ENCODE measurements at regions not wholly inside any gene's neighbourhood (a gene's known extent, or its start where the extent isn't known, plus 50 kb on each side); places are given as distances from the start of the nearest gene placed in this dataset.
A peak's percentile ranks its signal among the peaks of the same experiment; 100 is the strongest.
"Not testable (repeated sequence)": the region's sequence is repeated elsewhere in the genome, so short reads cannot be mapped to it uniquely, and the experiment has no call there.

GRCh38 chr6:101011186-101011585, 130.1 kb upstream of the ASCC3 start:
- DNase-seq (ENCODE audit: low spot score) (no peak), ATAC-seq (peak; percentile 69)

- no peak for ATAC-seq
- DNase-seq (ENCODE audit: low spot score): no peak
Measured at GRCh38 chr6:101013612-101014195, 132.6 kb upstream of the ASCC3 start.

DNA sequence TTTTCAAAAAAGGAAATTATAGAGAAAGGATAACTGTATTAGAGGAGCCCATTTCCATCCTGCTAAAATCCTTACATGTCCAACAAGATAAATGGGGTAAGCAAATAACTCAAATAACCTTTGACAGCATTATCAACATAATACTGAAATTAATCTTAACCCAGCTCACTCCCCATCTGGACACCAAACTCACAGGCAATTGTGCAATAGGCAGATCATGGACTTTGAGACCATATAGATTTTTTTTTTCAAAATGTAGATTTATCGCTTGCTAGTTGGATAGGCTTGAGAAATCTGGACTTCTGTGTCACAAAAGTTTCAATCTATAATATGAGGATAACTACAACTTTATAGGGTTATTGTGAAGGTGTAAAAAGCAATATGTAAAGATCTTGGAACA, 134.4 kb upstream of the ASCC3 start:
- ATAC-seq: peak; percentile 83
- no peak for DNase-seq (ENCODE audit: low spot score)

DNA sequence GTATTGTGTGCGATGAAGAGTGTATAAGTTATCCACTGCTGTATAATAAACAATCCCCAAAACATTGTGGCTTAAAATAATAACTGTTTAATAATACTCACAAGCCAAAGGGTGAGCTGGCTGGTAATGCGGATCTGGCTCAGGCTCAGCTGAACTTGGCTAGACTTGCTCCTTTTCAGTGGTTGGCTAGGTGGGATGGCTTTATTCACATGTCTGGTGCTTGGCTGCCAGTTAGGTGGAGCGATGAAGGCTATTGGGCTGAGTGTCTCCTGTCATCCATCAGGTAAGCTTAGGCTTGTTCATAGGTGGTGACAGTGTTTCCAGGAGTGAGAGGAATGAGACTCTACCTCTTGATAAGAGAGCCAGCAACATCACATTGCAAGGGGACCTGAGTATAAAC, 135.0 kb upstream of the ASCC3 start:
- ATAC-seq (peak; percentile 77), DNase-seq (ENCODE audit: low spot score) (peak; percentile 52)

GRCh38 chr6:101018157-101018556, 137.0 kb upstream of the ASCC3 start:
- no peak for DNase-seq (ENCODE audit: low spot score)
- ATAC-seq: no peak

- ATAC-seq: no peak
- no peak for DNase-seq (ENCODE audit: low spot score)
Measured at GRCh38 chr6:101021504-101021903, 140.4 kb upstream of the ASCC3 start.

DNA sequence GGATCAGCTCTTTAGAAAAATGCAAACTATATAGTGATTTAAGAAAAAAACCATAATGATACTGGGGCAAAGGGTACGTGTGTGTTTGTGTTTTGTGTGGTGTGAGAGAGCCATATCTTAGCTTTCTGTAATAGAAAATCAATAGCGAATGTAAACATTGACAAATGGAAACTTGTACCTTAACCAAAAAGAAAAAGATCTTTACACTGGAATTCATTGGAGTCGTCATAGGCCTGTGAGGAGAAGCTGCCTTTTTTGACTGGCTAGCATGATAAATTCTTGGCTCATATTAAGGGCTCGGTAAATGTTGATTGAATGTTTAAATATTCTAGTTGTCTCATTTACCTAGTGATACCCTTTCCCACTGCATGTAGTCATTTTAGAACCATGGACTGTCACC, 161.8 kb upstream of the ASCC3 start:
- no peak for ATAC-seq

DNA sequence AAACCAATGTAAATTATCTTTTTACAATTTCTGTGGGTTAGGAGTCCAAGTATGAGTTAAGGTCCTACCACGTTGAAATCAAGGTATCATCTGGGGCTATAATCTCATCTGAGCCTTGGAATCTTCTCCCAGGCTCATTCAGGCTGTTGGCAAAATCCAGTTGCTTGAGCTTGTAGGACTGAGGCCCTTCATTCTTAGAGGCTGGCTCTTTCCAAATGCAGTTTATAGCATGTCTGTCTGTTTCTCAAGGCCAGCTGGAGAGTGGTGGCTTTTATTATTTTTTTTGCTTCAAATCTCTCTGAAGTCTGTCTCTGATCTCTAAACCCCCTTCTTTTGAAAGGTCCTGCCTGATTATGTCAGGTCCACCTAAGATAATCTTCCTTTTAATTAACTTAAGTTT, 177.2 kb upstream of the ASCC3 start:
- no peak for DNase-seq (ENCODE audit: low spot score)

More for the DNA sequence above, 161.8 kb upstream of the ASCC3 start:
- DNase-seq (ENCODE audit: low spot score): no peak

DNA sequence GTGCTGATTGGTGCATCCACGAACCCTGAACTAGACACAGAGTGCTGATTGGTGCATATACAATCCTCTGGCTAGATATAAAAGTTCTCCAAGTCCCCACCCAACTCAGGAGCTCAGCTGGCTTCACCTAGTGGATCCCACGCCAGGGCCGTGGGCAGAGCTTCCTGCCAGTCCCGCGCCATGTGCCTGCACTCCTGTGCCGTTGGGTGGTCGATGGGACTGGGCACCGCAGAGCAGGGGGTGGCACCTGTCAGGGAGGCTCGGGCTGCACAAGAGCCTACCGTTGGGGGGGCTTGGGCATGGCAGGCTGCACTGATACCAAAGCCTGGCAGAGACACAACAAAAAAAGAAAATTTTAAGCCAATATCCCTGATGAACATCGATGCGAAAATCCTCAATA, 185.4 kb upstream of the ASCC3 start:
- ATAC-seq (no peak), DNase-seq (ENCODE audit: low spot score) (no peak)

More for the DNA sequence above, 177.2 kb upstream of the ASCC3 start:
- no peak for ATAC-seq

DNA sequence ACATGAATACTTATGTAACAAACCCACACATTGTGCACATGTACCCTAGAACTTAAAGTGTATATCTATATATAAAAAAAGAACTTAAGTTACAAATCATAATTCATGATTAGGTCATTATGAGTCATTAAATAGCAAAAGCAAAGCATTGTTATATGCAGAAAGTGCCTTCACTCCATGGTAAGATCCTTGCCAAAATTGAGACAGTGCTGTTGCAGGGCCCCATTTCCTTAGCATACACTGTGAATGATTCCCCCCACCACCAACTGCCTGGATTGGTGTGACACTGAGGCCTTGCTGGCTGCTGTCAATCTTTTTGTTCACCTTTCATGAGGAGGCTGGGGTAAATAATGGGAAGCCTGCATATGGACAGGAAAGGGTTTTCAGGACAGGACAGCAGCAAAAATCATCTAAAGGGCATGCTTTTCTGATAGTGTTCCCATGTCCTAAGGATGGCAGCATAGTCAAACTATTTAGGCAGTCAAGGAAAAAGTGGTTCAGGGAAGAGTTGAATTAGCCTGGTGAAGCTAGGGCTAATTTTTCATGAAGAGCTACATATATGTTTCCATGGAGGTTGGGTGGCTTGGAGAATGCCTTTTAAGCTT, 188.2 kb upstream of the ASCC3 start:
- no peak for ATAC-seq

DNA sequence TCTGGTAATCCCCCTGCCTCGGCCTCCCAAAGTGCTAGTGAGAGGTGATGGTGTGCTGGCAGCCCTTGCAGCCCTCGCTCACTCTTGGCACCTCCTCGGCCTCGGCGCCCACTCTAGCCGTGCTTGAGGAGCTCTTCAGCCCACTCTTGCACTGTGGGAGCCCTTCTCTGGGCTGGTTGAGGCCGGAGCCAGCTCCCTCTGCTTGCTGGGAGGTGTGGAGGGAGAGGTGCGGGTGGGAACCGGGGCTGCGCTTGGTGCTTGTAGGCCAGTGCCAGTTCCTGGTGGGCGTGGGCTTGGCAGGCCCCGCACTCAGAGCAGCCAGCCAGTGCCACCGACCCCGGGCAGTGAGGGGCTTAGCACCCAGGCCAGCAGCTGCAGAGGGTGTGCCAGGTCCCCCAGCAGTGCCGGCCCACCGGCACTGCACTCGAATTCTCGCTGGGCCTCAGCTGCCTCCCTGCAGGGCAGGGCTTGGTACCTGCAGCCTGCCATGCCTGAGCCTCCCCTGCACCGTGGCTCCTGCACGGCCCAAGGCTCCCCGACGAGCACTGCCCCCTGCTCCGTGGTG, 189.0 kb upstream of the ASCC3 start:
- ATAC-seq (no peak), DNase-seq (ENCODE audit: low spot score) (no peak)

More for the DNA sequence above, 188.2 kb upstream of the ASCC3 start:
- DNase-seq (ENCODE audit: low spot score): no peak

GRCh38 chr6:101077344-101077743, 196.2 kb upstream of the ASCC3 start:
- ATAC-seq: no peak
- DNase-seq (ENCODE audit: low spot score): no peak

- DNase-seq (ENCODE audit: low spot score): no peak
Measured at GRCh38 chr6:101079696-101080270, 198.7 kb upstream of the ASCC3 start.

DNA sequence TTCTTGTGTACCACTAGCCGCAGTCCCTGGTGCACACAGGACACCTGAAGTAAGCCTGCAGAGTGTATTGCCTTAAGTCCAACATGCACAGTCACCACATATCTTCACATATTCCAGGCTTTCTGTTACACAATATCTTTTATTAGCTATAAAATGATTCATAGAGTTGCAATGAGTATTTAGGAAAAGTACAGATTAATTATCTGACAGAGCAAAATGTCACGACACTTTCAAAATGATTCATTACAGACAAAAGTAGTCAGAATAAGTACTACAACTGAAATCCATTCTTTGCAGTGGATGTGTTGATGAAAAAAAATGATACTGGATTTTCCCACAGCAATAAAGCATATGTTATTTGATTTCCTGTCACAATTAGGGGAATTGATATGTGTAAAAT, 199.5 kb upstream of the ASCC3 start:
- no peak for DNase-seq (ENCODE audit: low spot score)

More at GRCh38 chr6:101079696-101080270, 198.7 kb upstream of the ASCC3 start:
- no peak for ATAC-seq

GRCh38 chr6:101083533-101084175, 202.5 kb upstream of the ASCC3 start:
- ATAC-seq (no peak), DNase-seq (ENCODE audit: low spot score) (no peak)

More for the DNA sequence above, 199.5 kb upstream of the ASCC3 start:
- no peak for ATAC-seq

DNA sequence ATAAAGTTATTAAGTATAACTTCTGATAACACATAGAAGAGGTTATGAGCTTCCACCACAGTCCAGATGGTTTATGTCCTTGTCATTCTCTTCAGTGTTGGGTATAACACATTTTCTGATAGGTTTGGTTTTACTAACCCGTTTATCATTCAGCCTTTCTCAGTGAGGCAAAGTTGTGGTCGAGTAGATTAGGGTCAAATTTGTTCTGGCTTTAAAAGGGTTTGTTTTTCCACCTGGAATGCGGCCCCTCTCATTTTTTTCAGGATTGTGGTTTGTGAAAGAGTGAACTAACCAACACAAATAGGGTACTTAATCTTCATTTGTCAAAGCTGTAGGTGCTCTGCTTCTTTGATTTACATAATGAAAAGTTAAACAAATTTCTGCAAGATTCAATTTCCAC, 204.2 kb upstream of the ASCC3 start:
- DNase-seq (ENCODE audit: low spot score) (no peak), ATAC-seq (no peak)

DNA sequence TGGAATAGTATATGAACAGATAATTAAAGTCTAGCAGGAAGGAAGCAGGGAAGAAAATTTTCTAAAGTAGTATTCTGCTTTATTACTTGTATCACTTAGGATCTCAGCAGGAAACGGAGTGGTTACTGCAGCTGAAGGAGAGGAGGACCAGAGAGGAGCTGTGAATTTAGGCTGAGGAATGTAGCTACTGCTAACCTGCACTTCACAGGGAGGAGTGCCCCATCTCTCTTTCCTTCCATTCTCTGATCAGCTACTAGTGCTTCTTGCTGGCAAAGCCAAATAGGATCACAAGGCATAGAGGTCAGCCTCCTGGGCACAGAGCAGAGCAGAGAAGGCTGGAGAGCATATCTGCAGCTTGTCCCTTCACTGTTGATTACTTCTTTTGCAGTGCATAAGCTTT, 205.3 kb upstream of the ASCC3 start:
- no peak for ATAC-seq

GRCh38 chr6:101088594-101088993, 207.5 kb upstream of the ASCC3 start:
- no peak for DNase-seq (ENCODE audit: low spot score)
- ATAC-seq: no peak

More for the DNA sequence above, 205.3 kb upstream of the ASCC3 start:
- DNase-seq (ENCODE audit: low spot score): no peak

DNA sequence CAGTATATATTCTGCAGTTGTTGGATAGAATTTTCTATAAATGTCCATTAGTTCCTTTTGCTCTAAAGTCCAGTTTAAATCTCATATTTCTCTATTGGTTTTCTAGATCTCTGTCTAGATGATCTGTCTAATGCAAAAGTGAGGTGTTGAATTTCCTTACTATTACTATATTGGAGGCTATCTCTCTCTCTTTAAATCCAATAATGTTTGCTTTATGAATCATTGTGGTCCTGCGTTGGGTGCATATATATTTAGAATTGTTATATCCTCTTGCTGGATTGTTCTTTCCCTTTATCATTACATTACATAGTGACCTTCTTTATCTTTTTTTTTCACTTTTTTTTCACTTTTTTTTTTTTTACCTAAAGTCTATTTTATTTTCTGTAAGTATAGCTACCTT, 208.5 kb upstream of the ASCC3 start:
- ATAC-seq: no peak
- no peak for DNase-seq (ENCODE audit: low spot score)

- DNase-seq (ENCODE audit: low spot score) (no peak), ATAC-seq (no peak)
Measured at GRCh38 chr6:101090281-101090680, 209.2 kb upstream of the ASCC3 start.

- DNase-seq (ENCODE audit: low spot score); ATAC-seq: not testable (repeated sequence)
Measured at GRCh38 chr6:101098605-101099004, 217.5 kb upstream of the ASCC3 start.

- ATAC-seq: no peak
- DNase-seq (ENCODE audit: low spot score): no peak
Measured at GRCh38 chr6:101102702-101103101, 221.6 kb upstream of the ASCC3 start.

All from left lobe of liver (tissue), 2 donors.